PC-3 (cell line): ENCODE measurements at regions not wholly inside any gene's neighbourhood (a gene's known extent, or its start where the extent isn't known, plus 50 kb on each side); places are given as distances from the start of the nearest gene placed in this dataset.

Experiments
- ATAC-seq: fragments of 200-7000 bp; cut with Tn5 transposase; 2 replicates; pipeline ENCODE4 v1.9.1; 2020; ENCODE audit warnings: mild to moderate bottlenecking, moderate library complexity
- BruUV-seq: library from RNA; stranded (reverse); fragments of 400-500 nt; replicated peaks from 2 replicates; lab custom pipeline; 2021; lab: Mats Ljungman, UMichigan
- CTCF ChIA-PET: fragments of 300-600 bp; sonication (Branson Sonifier 250); formaldehyde crosslinking; loops from one replicate; lab custom pipeline; 2022; ENCODE audit warnings: antibody characterized with exemption; lab: Charles Lee
- POLR2A ChIA-PET: fragments of 300-600 bp; sonication (Branson Sonifier 250); formaldehyde crosslinking; loops from one replicate; lab custom pipeline; 2022; ENCODE audit warnings: antibody characterized with exemption; ENCODE audit not compliant: unreplicated experiment; lab: Charles Lee
- DNase-seq: peaks from one replicate; pipeline ENCODE4 v3.0.0-alpha.2; 2015
- H2AFZ ChIP-seq: fragments of 300-600 bp; sonication (generic); 2 replicates; pipeline ENCODE4 v1.6.0; 2016; ENCODE audit warnings: antibody characterized with exemption, low read length
- H3F3A ChIP-seq: fragments of 300-600 bp; sonication (generic); one replicate; pipeline ENCODE4 v1.6.0; 2017; ENCODE audit warnings: antibody characterized with exemption, low read length, control low read depth, mild to moderate bottlenecking; ENCODE audit not compliant: unreplicated experiment
- H3K27ac ChIP-seq: fragments of 300-600 bp; sonication (generic); 2 replicates; pipeline ENCODE4 v1.5.1; 2016; ENCODE audit warnings: mild to moderate bottlenecking, low read length
- H3K27me3 ChIP-seq: fragments of 300-600 bp; sonication (generic); 2 replicates; pipeline ENCODE4 v1.6.1; 2016; ENCODE audit warnings: low read length, mixed read lengths
- H3K36me3 ChIP-seq: fragments of 300-600 bp; sonication (generic); 2 replicates; pipeline ENCODE4 v1.6.1; 2016; ENCODE audit warnings: low read depth, mixed run types, low read length, mixed read lengths
- H3K4me1 ChIP-seq: fragments of 300-600 bp; sonication (generic); 2 replicates; pipeline ENCODE4 v1.5.1; 2016; ENCODE audit warnings: low read length; ENCODE audit not compliant: insufficient read depth
- H3K4me2 ChIP-seq: fragments of 300-600 bp; sonication (generic); 2 replicates; pipeline ENCODE4 v1.6.0; 2016; ENCODE audit warnings: low read length
- H3K4me3 ChIP-seq: fragments of 300-600 bp; sonication (generic); 2 replicates; pipeline ENCODE4 v1.5.1; 2016; ENCODE audit warnings: mild to moderate bottlenecking, low read length, mixed read lengths
- H3K79me2 ChIP-seq: fragments of 300-600 bp; sonication (generic); 2 replicates; pipeline ENCODE4 v1.6.1; 2017; ENCODE audit warnings: low read length, mixed read lengths
- H3K9ac ChIP-seq: fragments of 300-600 bp; sonication (generic); 2 replicates; pipeline ENCODE4 v1.6.0; 2016; ENCODE audit warnings: mild to moderate bottlenecking, low read length
- H3K9me2 ChIP-seq: fragments of 300-600 bp; sonication (generic); replicated peaks from 2 replicates; pipeline ENCODE4 v1.6.1; 2016; ENCODE audit warnings: mixed run types, low read length, mixed read lengths
- H3K9me3 ChIP-seq: fragments of 300-600 bp; sonication (generic); 2 replicates; pipeline ENCODE4 v1.6.1; 2016; ENCODE audit warnings: low read length, mixed read lengths
- H4K20me1 ChIP-seq: fragments of 300-600 bp; sonication (generic); 2 replicates; pipeline ENCODE4 v1.6.1; 2016; ENCODE audit warnings: low read length, mixed read lengths
- EZH2 ChIP-seq: fragments of 300-600 bp; sonication (generic); IDR thresholded peaks from one replicate; pipeline ENCODE4 v1.6.1; 2017; ENCODE audit warnings: antibody characterized with exemption, mild to moderate bottlenecking, low read length; ENCODE audit not compliant: unreplicated experiment
- EZH2phosphoT487 ChIP-seq: fragments of 300-600 bp; sonication (generic); IDR thresholded peaks from 2 replicates; pipeline ENCODE4 v1.6.1; 2018; ENCODE audit warnings: mild to moderate bottlenecking, antibody characterized with exemption, low read length, borderline replicate concordance
- intact Hi-C: fragments of 100-400 bp; cut with micrococcal nuclease; formaldehyde crosslinking; loops from 2 replicates; pipeline ENCODE4 v1.9.0; 2023
- TF ChIP-seq, protein P1 (sequence below): fragments of 300-600 bp; sonication (generic); conservative IDR thresholded peaks from 2 replicates; pipeline ENCODE4 v1.5.1; 2017; ENCODE audit warnings: antibody characterized with exemption, low read depth, mild to moderate bottlenecking, low read length

DNA sequence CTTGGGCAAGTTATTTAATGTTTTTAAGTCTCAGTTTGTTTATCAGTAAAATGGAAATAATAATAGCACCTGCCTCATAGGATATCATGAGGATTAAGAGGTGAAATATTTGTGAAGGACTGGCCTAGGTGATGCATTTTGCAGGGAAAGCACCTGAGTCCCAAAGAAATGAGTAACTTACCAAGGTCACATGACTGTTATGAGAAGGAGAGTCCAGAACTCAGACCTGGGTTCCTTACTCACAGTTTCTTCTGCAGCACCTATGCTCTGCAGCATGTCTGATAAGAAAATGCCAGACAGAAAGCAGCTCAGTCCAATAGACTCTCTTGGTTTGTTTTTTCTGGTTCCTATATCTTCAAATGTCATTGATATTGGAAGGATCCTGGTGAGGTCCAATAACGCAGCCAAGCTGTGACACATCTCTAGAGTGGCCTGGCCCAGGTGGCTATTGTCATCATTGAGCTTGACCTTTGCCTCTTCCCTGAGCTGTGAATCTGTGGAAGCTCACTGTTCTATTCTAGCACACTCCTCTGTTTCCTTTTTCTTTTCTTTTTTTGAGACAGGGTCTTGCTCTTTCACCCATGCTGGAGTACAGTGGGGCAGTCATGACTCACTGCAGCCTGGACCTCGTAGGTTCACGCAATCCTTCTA is 174.7 kb upstream of the NAV2 start:
- Histone ChIP-seq H2AFZ (no peak overlapping the region), H3K27me3 (peaks cover 26% of the 10 kb centered on the region), H4K20me1 (no peaks in the 10 kb centered on the region), H3K9me2 (no peaks in the 10 kb centered on the region), H3K4me3 (no peak overlapping the region), H3K9ac (no peak overlapping the region), H3K79me2 (no peaks in the 10 kb centered on the region), H3F3A (no peaks in the 10 kb centered on the region), H3K27ac (no peak overlapping the region), H3K9me3 (no peaks in the 10 kb centered on the region), H3K4me1 (no peaks in the 10 kb centered on the region), H3K36me3 (no peaks in the 10 kb centered on the region), H3K4me2 (no peak overlapping the region)
- TF ChIP-seq, protein P1, sequence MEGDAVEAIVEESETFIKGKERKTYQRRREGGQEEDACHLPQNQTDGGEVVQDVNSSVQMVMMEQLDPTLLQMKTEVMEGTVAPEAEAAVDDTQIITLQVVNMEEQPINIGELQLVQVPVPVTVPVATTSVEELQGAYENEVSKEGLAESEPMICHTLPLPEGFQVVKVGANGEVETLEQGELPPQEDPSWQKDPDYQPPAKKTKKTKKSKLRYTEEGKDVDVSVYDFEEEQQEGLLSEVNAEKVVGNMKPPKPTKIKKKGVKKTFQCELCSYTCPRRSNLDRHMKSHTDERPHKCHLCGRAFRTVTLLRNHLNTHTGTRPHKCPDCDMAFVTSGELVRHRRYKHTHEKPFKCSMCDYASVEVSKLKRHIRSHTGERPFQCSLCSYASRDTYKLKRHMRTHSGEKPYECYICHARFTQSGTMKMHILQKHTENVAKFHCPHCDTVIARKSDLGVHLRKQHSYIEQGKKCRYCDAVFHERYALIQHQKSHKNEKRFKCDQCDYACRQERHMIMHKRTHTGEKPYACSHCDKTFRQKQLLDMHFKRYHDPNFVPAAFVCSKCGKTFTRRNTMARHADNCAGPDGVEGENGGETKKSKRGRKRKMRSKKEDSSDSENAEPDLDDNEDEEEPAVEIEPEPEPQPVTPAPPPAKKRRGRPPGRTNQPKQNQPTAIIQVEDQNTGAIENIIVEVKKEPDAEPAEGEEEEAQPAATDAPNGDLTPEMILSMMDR, result no peak
- no peak for TF ChIP-seq EZH2
- no peak for TF ChIP-seq EZH2phosphoT487
- ChIA-PET CTCF (no interaction called here), POLR2A (no interaction called here)
- no TSS peak for BruUV-seq
- DNase-seq (no peak), ATAC-seq (no peak)
- intact Hi-C loops, result no loop called here

GRCh38 chr11:19536131-19536530 is 176.5 kb upstream of the NAV2 start:
- no peak for ATAC-seq

GRCh38 chr11:19530505-19530904 is 182.1 kb upstream of the NAV2 start:
- no peaks in the 10 kb centered on the region for H3K9me2 ChIP-seq
- H2AFZ ChIP-seq, result no peak overlapping the region
- intact Hi-C loops, result no loop called here
- no TSS peak for BruUV-seq
- H3K4me3 ChIP-seq, result no peak overlapping the region
- no peaks in the 10 kb centered on the region for H3K36me3 ChIP-seq
- ChIA-PET POLR2A (no interaction called here), CTCF (no interaction called here)
- H3K4me2 ChIP-seq, result no peak overlapping the region
- ATAC-seq, result no peak
- H3K27me3 ChIP-seq, result peaks cover 68% of the 10 kb centered on the region
- no peaks in the 10 kb centered on the region for H3F3A ChIP-seq
- H4K20me1 ChIP-seq, result no peaks in the 10 kb centered on the region
- no peak overlapping the region for H3K27ac ChIP-seq
- H3K79me2 ChIP-seq, result no peaks in the 10 kb centered on the region
- DNase-seq, result no peak
- no peak overlapping the region for H3K9ac ChIP-seq
- TF ChIP-seq EZH2, result no peak
- TF ChIP-seq, protein P1, result no peak
- no peak for TF ChIP-seq EZH2phosphoT487
- H3K4me1 ChIP-seq, result no peaks in the 10 kb centered on the region
- no peaks in the 10 kb centered on the region for H3K9me3 ChIP-seq

More at GRCh38 chr11:19536131-19536530, 176.5 kb upstream of the NAV2 start:
- no TSS peak for BruUV-seq
- no peaks in the 10 kb centered on the region for H3K4me1 ChIP-seq
- ChIA-PET POLR2A (no interaction called here), CTCF (no interaction called here)
- no peak overlapping the region for H2AFZ ChIP-seq
- no peak overlapping the region for H3K27ac ChIP-seq
- no peaks in the 10 kb centered on the region for H3K79me2 ChIP-seq
- H3K9me3 ChIP-seq, result no peaks in the 10 kb centered on the region
- no peaks in the 10 kb centered on the region for H4K20me1 ChIP-seq
- no peaks in the 10 kb centered on the region for H3K36me3 ChIP-seq
- TF ChIP-seq EZH2 (no peak), EZH2phosphoT487 (no peak)
- TF ChIP-seq, protein P1, result no peak
- intact Hi-C loops, result no loop called here
- no peak overlapping the region for H3K4me2 ChIP-seq
- H3K27me3 ChIP-seq, result peaks cover 44% of the 10 kb centered on the region
- DNase-seq, result no peak
- H3K9me2 ChIP-seq, result no peaks in the 10 kb centered on the region
- H3K4me3 ChIP-seq, result no peak overlapping the region
- H3F3A ChIP-seq, result no peaks in the 10 kb centered on the region
- H3K9ac ChIP-seq, result no peak overlapping the region
